Kidney glomerular epithelial cell (primary cell): ENCODE measurements at regions not wholly inside any gene's neighbourhood (a gene's known extent, or its start where the extent isn't known, plus 50 kb on each side); places are given as distances from the start of the nearest gene placed in this dataset.
A peak's percentile ranks its signal among the peaks of the same experiment; 100 is the strongest.

Experiments
- DNase-seq: peaks from one replicate; lab custom pipeline; 2025; lab: John Stamatoyannopoulos, UW

DNA sequence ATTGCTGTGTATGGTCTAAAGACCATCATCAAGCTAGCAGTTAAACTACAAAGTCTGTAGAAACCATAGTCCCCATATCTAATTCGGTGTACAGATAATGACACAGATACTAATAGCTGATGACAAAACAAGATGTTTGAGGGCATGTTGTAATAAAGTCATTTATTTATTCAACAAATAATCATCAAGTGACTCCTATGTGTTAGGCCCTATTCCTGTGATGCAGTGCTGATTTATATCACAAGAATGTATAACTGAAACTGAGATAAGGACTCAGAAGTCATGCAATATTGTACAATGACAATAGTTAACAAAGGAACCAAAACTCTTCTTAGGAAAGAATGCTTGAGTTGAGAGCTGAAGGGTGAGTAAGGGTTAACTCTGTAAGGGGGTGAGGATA lies 315.0 kb upstream of the NR3C2 start:
- DNase-seq = no peak

DNA sequence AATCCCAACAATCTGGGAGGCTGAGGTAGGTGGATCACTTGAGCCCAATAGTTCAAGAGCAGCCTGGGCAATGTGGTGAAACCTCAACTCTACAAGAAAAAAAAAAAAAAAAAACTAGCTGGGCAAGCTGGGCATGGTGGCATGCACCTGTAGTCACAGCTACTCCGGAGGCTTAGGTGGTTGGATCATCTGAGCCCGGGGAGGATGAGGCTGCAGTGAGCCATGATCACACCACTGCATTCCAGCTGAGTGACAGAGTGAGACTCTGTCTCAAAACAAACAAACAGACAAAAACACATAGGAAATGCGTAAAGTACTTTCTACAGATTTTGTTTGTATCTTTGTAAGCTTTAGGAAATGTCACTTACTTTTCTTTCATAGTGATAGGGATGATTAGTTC lies 307.2 kb upstream of the NR3C2 start:
- peak; percentile 28 for DNase-seq

- no peak for DNase-seq
Observed at GRCh38 chr4:148747721-148748268, 305.6 kb upstream of the NR3C2 start.

DNA sequence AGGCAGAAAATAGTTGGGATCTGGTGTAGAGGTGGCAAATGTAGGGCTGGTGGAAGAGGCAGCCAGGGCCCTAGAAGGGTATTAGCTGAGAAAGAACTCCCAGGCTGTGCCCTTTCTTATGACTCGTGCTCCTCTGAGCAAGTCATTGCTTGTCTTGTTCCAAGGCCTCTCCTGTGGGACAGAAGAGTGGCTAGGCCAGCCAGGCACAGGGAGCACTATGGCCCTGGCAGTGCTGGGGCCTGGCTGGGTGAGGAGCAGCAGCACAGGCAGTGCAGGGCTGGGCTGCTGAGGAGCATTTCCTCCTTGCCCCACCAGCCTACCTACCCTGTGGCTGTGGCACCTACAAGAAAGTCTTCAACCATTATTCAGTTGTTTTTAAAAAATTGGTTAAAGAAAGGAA lies 298.5 kb upstream of the NR3C2 start:
- DNase-seq = no peak

DNA sequence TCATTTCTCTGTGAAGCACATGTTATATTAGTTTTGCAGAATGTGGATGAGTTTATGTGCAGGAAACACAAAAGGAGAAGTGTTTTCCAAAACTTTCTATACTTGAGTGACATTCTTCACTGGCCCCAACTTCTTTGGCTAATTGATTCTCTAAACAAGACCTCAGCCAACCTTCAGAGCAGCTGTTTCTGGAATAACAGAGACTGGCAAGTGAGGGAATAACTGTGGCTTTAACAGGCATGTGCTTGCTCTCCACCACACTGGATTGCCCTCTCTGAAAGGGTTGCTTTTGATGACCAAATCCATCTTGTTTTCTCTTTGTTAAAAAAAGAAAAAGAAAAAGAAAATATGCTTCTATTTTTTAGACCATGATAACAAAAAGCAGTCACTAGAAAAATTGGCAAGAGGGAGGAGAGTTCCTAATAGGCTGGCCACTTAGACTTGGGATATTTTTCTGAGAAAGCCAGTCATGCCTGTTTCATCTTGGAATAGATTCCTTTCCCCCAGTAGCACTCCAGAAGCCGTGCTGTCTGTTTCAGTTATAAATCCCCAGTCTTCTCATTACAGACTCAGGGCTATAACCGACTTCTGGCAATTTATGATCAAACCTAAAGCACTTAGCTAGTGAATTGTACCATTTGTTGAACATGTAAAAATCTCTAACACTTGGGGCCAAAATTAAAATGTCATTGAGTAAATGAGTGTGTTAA lies 295.0 kb upstream of the NR3C2 start:
- no peak for DNase-seq

DNA sequence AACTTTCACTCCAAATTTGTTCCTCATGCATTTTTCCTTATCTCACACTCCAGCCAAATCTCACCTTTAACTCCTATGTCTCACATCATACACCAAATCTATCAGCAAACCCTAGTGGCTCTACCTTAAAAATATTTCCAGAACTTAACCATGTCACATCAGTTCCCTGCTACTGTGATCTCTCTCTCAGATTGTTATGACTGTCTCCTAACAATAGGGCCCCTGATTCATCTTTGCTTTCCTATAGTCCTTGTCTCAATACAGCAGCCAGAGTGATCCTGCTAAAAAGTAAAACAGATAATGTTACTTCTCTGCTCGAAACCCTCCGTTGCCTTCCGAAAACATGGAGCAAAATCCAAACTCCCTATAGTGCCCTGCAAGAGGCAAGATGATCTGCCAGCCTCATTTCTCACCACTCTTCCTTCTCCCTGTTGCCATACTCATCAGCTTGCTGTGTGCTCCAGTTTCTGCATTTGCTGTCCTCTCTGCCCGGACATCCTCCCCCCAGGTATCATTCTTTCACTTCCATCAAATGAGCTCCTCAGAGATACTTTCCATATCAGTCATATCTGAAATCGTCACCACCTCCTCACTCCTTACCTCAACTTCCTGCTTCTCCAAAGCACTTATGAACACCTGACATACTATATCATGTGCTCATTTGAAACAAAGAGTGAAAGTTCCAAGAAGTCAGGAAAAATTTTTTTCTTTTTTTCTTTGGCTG lies 293.4 kb upstream of the NR3C2 start:
- DNase-seq = no peak

GRCh38 chr4:148730766-148731165 lies 288.6 kb upstream of the NR3C2 start:
- peak; percentile 13 for DNase-seq

- DNase-seq = no peak
Observed at GRCh38 chr4:148730082-148730640, 287.9 kb upstream of the NR3C2 start.

DNA sequence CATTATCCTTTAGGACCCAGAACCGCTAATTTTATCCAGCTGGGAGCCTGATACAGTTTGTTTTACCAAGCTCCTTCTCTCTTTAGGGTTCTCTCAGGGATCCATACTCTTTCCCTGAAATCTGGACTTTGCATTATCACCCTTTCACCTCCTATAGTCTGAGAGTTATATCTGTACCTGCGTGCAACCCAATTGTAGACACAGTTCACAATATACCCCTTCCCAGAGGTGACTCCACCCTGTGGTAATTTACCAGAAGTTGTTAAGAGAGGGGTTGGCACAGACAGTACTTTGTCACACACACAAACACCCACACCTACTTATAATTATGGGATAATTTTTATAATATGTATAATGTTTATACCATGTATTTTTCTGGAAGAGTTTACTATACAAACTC lies 275.8 kb upstream of the NR3C2 start:
- no peak for DNase-seq

DNA sequence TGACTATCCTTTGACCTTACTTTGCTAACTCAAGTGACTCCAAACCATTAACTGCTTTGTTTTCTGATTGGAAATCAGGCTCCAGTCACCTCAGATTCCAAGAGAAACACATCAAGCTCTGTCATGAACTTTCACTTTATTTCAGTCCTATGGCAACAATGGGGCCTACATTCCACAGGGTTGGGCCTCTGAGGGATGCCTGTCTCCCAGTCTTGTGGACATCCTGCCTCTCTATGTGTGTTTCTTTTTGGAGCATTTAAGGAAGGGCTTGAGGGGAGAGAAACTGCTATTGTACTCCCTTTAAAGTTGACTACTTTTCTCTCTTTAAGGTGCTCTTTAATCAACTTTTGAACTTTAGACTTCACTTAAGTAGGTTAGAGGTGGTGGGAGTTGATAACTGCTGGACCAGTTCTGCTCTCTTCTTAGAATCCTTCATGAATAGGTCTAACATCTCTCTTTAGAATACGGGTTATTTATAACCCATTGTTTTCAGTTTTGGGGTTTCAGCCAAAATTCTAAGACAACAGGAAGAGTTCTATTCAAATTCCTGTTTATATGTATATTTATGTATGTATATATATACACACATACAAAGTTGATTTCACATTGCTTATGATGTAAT lies 274.3 kb upstream of the NR3C2 start:
- DNase-seq = peak; percentile 3

DNA sequence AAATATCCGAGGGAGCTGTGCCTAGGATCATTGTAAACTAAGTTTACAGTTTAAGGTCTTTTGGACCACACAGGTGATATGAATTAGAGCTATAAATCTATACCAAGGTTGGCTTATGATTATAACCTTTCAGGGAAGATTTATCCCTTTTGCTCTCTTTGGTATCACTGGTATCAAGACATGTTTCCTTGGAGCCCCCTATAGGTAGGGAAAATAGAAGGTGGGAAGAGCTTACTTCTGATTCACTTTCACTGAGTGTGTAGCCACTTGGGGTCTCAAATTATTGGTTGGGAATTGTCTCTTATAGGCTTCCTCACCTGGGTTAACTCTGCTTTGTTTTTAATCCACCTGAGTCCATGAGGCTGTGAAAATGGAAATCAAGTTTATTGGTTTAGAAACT lies 262.1 kb upstream of the NR3C2 start:
- DNase-seq = no peak

- DNase-seq = no peak
Observed at GRCh38 chr4:148694702-148695101, 252.5 kb upstream of the NR3C2 start.

GRCh38 chr4:148693913-148694649 lies 251.9 kb upstream of the NR3C2 start:
- DNase-seq = no peak

GRCh38 chr4:148692242-148692641 lies 250.0 kb upstream of the NR3C2 start:
- no peak for DNase-seq

DNA sequence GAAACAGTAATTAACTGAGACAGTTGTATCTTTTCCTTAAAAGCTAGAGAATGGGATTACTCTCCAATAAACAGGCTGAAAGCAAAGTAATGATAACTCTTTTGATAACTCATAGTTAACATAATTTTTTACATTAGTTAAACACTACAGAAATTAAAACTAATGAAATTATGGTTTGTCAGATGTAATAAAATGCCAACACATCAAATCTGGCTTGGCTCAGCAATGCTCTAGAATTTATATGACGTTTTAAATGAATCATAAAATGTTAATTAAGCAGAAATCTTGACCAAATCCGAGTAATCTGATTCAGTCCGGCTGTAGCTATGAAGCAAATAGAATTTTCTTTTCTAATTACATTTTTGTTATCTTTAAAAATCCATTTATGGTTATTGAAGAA lies 244.2 kb upstream of the NR3C2 start:
- DNase-seq = no peak

GRCh38 chr4:148684638-148685037 lies 242.4 kb upstream of the NR3C2 start:
- DNase-seq = no peak

DNA sequence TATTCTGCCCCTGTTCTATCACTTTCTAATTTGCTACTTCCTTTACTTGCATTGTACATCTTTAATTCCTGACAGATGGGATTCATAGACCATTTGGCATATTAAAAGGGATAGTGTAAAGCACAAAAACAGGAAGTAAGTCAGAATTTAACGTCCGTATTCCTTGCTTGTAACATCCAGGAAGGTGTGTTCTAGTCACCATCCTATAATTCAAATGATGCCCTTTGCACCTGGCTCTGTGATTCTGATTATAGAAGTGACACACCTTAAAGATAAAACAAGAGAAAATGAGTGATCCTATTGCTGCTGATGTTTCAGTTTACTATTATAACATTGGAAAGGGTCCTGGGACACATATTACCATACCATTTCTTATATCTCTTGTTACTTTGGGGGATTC lies 238.7 kb upstream of the NR3C2 start:
- DNase-seq = no peak

DNA sequence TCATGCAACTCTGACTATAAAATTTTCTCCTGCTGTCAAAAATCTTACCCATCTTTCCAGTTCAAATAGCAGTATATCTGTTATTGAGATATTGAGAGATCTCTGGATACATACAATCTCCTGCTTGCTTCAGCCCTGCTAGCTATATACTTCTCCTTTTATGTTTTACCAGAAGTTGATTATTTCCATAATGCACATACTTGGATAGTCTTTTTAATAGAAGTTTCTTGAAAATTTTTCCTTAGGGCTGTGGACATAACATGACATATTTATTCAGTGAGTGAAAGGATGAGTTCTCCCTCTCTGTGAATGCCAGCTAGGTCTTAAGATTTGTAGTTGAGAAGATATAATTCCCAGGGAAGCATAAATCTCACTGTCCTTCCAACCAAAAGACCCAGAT lies 234.1 kb upstream of the NR3C2 start:
- DNase-seq = no peak

GRCh38 chr4:148674876-148675275 lies 232.7 kb upstream of the NR3C2 start:
- no peak for DNase-seq

- DNase-seq = no peak
Observed at GRCh38 chr4:148664636-148665035, 222.4 kb upstream of the NR3C2 start.

- no peak for DNase-seq
Observed at GRCh38 chr4:148654131-148654530, 211.9 kb upstream of the NR3C2 start.

DNA sequence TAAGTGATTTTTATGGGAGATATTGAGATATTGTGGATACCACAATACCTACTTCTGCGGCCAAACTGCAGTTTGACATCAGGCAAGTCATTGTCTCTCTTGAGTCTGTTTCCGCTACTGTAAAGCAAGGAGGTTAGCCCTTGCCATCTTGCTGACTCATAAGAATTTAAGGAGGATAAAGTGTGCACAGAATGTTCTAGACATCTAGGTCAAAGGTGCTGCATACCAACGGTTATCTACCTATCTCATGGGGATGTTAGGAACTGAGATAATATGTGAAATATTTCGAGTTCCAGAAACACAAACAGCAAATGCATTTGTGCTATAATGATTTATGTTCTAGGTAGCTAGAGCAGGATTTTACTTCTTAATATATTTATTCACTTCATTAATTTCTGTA lies 211.5 kb upstream of the NR3C2 start:
- no peak for DNase-seq
